ENCODE measurements at regions not wholly inside any gene's neighbourhood (a gene's known extent, or its start where the extent isn't known, plus 50 kb on each side); places are given as distances from the start of the nearest gene placed in this dataset.

DNA sequence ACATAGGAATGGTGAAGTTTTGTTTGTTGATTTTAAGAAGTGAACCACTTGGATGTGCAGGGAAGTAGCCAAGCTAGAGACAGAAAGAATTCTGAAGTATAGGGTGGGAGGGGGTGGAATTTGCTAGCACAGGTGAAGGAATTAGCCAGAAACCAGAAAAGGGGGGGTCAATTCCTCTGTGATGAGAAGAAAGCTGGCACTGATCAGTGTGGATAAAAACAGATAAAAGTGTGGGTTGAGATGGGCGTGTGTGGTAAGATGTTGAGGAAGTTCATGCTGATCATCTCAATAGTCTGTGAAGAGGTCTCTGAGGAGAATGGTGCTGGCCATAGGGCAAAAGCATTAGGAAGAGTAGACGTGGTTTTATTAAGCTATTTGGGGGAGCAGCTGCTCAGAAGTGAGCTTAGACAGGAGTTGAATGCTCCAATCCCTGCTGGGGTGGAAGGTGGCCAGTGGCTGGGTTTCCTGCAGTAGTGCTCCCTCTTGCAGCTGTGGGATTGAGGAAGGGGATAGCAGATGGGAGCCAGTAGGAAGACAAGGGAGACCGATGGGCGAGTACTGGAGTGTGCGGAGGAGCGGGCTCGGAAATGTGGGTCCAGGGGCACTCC is 88.7 kb upstream of the ELL2 start:
- no peak for TF ChIP-seq EZH2 (IDR thresholded peaks at IDR 0.05; ENCODE audit: borderline replicate concordance, low read length)
- TF ChIP-seq, protein P1, sequence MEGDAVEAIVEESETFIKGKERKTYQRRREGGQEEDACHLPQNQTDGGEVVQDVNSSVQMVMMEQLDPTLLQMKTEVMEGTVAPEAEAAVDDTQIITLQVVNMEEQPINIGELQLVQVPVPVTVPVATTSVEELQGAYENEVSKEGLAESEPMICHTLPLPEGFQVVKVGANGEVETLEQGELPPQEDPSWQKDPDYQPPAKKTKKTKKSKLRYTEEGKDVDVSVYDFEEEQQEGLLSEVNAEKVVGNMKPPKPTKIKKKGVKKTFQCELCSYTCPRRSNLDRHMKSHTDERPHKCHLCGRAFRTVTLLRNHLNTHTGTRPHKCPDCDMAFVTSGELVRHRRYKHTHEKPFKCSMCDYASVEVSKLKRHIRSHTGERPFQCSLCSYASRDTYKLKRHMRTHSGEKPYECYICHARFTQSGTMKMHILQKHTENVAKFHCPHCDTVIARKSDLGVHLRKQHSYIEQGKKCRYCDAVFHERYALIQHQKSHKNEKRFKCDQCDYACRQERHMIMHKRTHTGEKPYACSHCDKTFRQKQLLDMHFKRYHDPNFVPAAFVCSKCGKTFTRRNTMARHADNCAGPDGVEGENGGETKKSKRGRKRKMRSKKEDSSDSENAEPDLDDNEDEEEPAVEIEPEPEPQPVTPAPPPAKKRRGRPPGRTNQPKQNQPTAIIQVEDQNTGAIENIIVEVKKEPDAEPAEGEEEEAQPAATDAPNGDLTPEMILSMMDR (IDR thresholded peaks at IDR 0.05; ENCODE audit: low read length), result no peak
